H9 (cell line): ENCODE measurements at regions not wholly inside any gene's neighbourhood (a gene's known extent, or its start where the extent isn't known, plus 50 kb on each side); places are given as distances from the start of the nearest gene placed in this dataset.

ENCODE experiments used
- DNase-seq: peaks from one replicate; pipeline ENCODE4 v3.0.0-alpha.2; 2017
- H2AFZ ChIP-seq: one replicate; pipeline ENCODE4 v1.6.1; 2013; ENCODE audit warnings: mild to moderate bottlenecking, low read length, control low read depth, moderate library complexity
- H2AK5ac ChIP-seq: 2 replicates; pipeline ENCODE4 v1.6.1; 2013; ENCODE audit warnings: low read length, control low read depth, mixed read lengths; ENCODE audit not compliant: insufficient read length
- H2BK120ac ChIP-seq: one replicate; pipeline ENCODE4 v1.6.1; 2013; ENCODE audit warnings: low read depth, mild to moderate bottlenecking, low read length, control low read depth, inconsistent platforms; ENCODE audit not compliant: poor library complexity, severe bottlenecking
- H2BK12ac ChIP-seq: 2 replicates; pipeline ENCODE4 v1.6.1; 2013; ENCODE audit warnings: low read length, control low read depth, mixed read lengths, low read depth; ENCODE audit not compliant: insufficient read length
- H2BK15ac ChIP-seq: 2 replicates; pipeline ENCODE4 v1.6.1; 2013; ENCODE audit warnings: low read depth, low read length, control low read depth
- H2BK20ac ChIP-seq: one replicate; pipeline ENCODE4 v1.6.1; 2013; ENCODE audit warnings: low read depth, mild to moderate bottlenecking, low read length, control low read depth, inconsistent platforms; ENCODE audit not compliant: poor library complexity, severe bottlenecking
- H2BK5ac ChIP-seq: 2 replicates; pipeline ENCODE4 v1.6.1; 2013; ENCODE audit warnings: low read length, control low read depth, mixed read lengths; ENCODE audit not compliant: insufficient read length
- H3K14ac ChIP-seq: 2 replicates; pipeline ENCODE4 v1.6.1; 2013; ENCODE audit warnings: low read length, control low read depth; ENCODE audit not compliant: insufficient read depth
- H3K18ac ChIP-seq: 2 replicates; pipeline ENCODE4 v1.6.1; 2013; ENCODE audit warnings: low read depth, mild to moderate bottlenecking, mixed read lengths, low read length, control low read depth; ENCODE audit not compliant: insufficient read length
- H3K23ac ChIP-seq: 2 replicates; pipeline ENCODE4 v1.6.1; 2013; ENCODE audit warnings: low read length, control low read depth, mixed read lengths, low read depth; ENCODE audit not compliant: insufficient read length
- H3K23me2 ChIP-seq: 2 replicates; pipeline ENCODE4 v1.6.1; 2013; ENCODE audit warnings: low read depth, mild to moderate bottlenecking, mixed read lengths, low read length, control low read depth; ENCODE audit not compliant: insufficient read length, poor library complexity, severe bottlenecking
- H3K27ac ChIP-seq: 2 replicates; pipeline ENCODE4 v1.5.1; 2013; ENCODE audit warnings: low read length, control low read depth, mixed read lengths, low read depth; ENCODE audit not compliant: insufficient read length
- H3K27me3 ChIP-seq: 2 replicates; pipeline ENCODE4 v1.6.1; 2013; ENCODE audit warnings: low read length, control low read depth, inconsistent platforms; ENCODE audit not compliant: insufficient read depth
- H3K4ac ChIP-seq: 2 replicates; pipeline ENCODE4 v1.6.1; 2013; ENCODE audit warnings: low read depth, mild to moderate bottlenecking, control low read depth, inconsistent platforms, low read length, moderate library complexity
- H3K4me1 ChIP-seq: 2 replicates; pipeline ENCODE4 v1.6.1; 2013; ENCODE audit warnings: low read length, control low read depth, inconsistent platforms; ENCODE audit not compliant: insufficient read depth
- H3K4me2 ChIP-seq: 2 replicates; pipeline ENCODE4 v1.6.1; 2013; ENCODE audit warnings: low read length, control low read depth, mixed read lengths; ENCODE audit not compliant: insufficient read length, insufficient read depth
- H3K56ac ChIP-seq: 2 replicates; pipeline ENCODE4 v1.6.1; 2013; ENCODE audit warnings: low read depth, mild to moderate bottlenecking, mixed read lengths, low read length, control low read depth; ENCODE audit not compliant: insufficient read length
- H3K79me1 ChIP-seq: 2 replicates; pipeline ENCODE4 v1.6.1; 2013; ENCODE audit warnings: low read depth, mild to moderate bottlenecking, moderate library complexity, low read length, control low read depth, inconsistent platforms; ENCODE audit not compliant: insufficient read depth, poor library complexity, severe bottlenecking
- H3K79me2 ChIP-seq: 2 replicates; pipeline ENCODE4 v1.6.1; 2013; ENCODE audit warnings: low read length, control low read depth, inconsistent platforms; ENCODE audit not compliant: insufficient read depth
- H3K9ac ChIP-seq: 2 replicates; pipeline ENCODE4 v1.6.1; 2013; ENCODE audit warnings: low read length, control low read depth, mixed read lengths; ENCODE audit not compliant: insufficient read length; ENCODE audit errors: extremely low read depth
- H3K9me3 ChIP-seq: one replicate; pipeline ENCODE4 v1.6.1; 2013; ENCODE audit warnings: low read depth, low read length, inconsistent platforms; ENCODE audit not compliant: control insufficient read depth
- H3T11ph ChIP-seq: one replicate; pipeline ENCODE4 v1.6.1; 2013; ENCODE audit warnings: mild to moderate bottlenecking, low read length, control low read depth, inconsistent platforms
- H4K20me1 ChIP-seq: one replicate; pipeline ENCODE4 v1.6.1; 2013; ENCODE audit not compliant: control insufficient read depth, insufficient read length, insufficient read depth
- H4K5ac ChIP-seq: 2 replicates; pipeline ENCODE4 v1.6.1; 2013; ENCODE audit warnings: low read depth, mild to moderate bottlenecking, mixed read lengths, low read length, control low read depth; ENCODE audit not compliant: insufficient read length
- H4K8ac ChIP-seq: replicated peaks from 2 replicates; pipeline ENCODE4 v1.6.1; 2013; ENCODE audit warnings: low read length, control low read depth, mixed read lengths, low read depth; ENCODE audit not compliant: insufficient read length
- H4K91ac ChIP-seq: 2 replicates; pipeline ENCODE4 v1.6.1; 2013; ENCODE audit warnings: low read depth, mild to moderate bottlenecking, moderate library complexity, mixed read lengths, low read length, control low read depth; ENCODE audit not compliant: insufficient read length
- H3K27ac Mint-ChIP-seq, 3 experiments: 2 replicates in 2 of 3; 3 replicates in 1 of 3; pipeline ENCODE4 v1.8.0; 2020 to 2021; ENCODE audit warnings: mixed read lengths in 3 of 3, mild to moderate bottlenecking in 1 of 3, moderate library complexity in 1 of 3
- H3K27me3 Mint-ChIP-seq: 2 replicates; pipeline ENCODE4 v1.8.0; 2021; ENCODE audit warnings: low read depth, mild to moderate bottlenecking, moderate library complexity, mixed read lengths
- H3K36me3 Mint-ChIP-seq, 3 experiments: 2 replicates in 2 of 3; 3 replicates in 1 of 3; pipeline ENCODE4 v1.8.0; 2020 to 2021; ENCODE audit warnings: low read depth in 3 of 3, mixed read lengths in 3 of 3; ENCODE audit not compliant: insufficient read depth in 1 of 3
- H3K4me1 Mint-ChIP-seq, 2 experiments: 2 replicates each; pipeline ENCODE4 v1.8.0; 2020; ENCODE audit warnings: mixed read lengths in 2 of 2
- H3K4me3 Mint-ChIP-seq, 2 experiments: 2 replicates in 1 of 2; 3 replicates in 1 of 2; pipeline ENCODE4 v1.8.0; 2020 to 2021; ENCODE audit warnings: mild to moderate bottlenecking in 2 of 2, mixed read lengths in 2 of 2, moderate library complexity in 1 of 2
- H3K9me3 Mint-ChIP-seq, 2 experiments: 2 replicates in 1 of 2; 3 replicates in 1 of 2; pipeline ENCODE4 v1.8.0; 2020; ENCODE audit warnings: mild to moderate bottlenecking in 2 of 2, mixed read lengths in 2 of 2, moderate library complexity in 1 of 2
- CTCF ChIP-seq: fragments of 200-600 bp; sonication (generic); conservative IDR thresholded peaks from 3 replicates; pipeline ENCODE4 v1.8.0; 2021; ENCODE audit warnings: antibody characterized with exemption, mild to moderate bottlenecking
- WGBS: extraction: QIAGEN DNeasy Blood & Tissue Kit; methylation state at CpG from one replicate; pipeline ENCODE4 v1.1.7; 2013; ENCODE audit warnings: missing lambda C conversion rate, low lambda C conversion rate, mixed read lengths; ENCODE audit not compliant: insufficient read length; ENCODE audit errors: extremely low coverage; 5-methylcytosine and 5-hydroxymethylcytosine counted together

DNA sequence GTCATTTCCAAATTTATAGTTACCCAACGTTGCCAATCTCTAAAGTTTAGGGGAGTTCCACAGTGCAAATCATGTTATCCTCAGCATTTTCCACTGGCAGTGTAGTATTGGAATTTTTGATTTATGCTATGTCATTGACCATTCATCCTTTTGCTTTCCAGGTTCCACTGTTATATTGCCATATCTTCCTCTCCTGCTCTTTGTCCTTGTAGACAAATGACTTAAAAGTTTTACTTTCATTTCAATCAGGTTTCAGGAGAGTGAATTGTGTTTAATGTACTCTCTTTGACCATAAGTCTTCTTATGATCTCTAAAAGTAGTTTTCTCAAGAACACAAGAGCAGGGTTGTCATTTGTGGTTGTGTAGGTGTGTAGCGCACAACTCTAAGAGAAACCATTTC, 274.6 kb downstream of the COG6 start:
- H3K9me3 Mint-ChIP-seq, result peaks cover 7 to 8% of the 10 kb centered on the region in 2 experiments; a peak in 4 of 5 replicates
- no peak overlapping the region for H3K9ac ChIP-seq
- no peaks in the 10 kb centered on the region for H3K23me2 ChIP-seq
- peaks cover 9 to 10% of the 10 kb centered on the region in 2 experiments for H3K4me1 Mint-ChIP-seq
- DNase-seq, result no peak
- peaks cover 0 to 2% (median 0%) of the 10 kb centered on the region in 3 experiments; a peak in 5 of 7 replicates for H3K36me3 Mint-ChIP-seq
- H2BK120ac ChIP-seq, result no peak overlapping the region
- no peak overlapping the region for H3K23ac ChIP-seq
- no peak overlapping the region for H4K8ac ChIP-seq
- H2BK5ac ChIP-seq, result no peak overlapping the region
- no peak overlapping the region for H3T11ph ChIP-seq
- no peak overlapping the region for H4K5ac ChIP-seq
- H3K79me1 ChIP-seq, result no peaks in the 10 kb centered on the region
- H3K27ac Mint-ChIP-seq, result no peak overlapping the region
- no peak overlapping the region for H3K18ac ChIP-seq
- H3K56ac ChIP-seq, result no peak overlapping the region
- TF ChIP-seq CTCF, result no peak
- H3K27me3 Mint-ChIP-seq, result no peaks in the 10 kb centered on the region; the same call in 1 of the 2 replicates
- H2BK20ac ChIP-seq, result no peak overlapping the region
- H3K4ac ChIP-seq, result no peak overlapping the region
- no peaks in the 10 kb centered on the region for H3K9me3 ChIP-seq
- no peaks in the 10 kb centered on the region; the same call in none of the 2 replicates for H3K4me1 ChIP-seq
- no peaks in the 10 kb centered on the region for H3K79me2 ChIP-seq
- no peak overlapping the region for H2AK5ac ChIP-seq
- H4K91ac ChIP-seq, result no peak overlapping the region
- no CpG with 5 or more reads among the region's 2 CpGs for WGBS
- H2BK15ac ChIP-seq, result no peak overlapping the region
- H2BK12ac ChIP-seq, result no peak overlapping the region
- H3K4me3 Mint-ChIP-seq, result no peak overlapping the region
- H2AFZ ChIP-seq, result no peak overlapping the region
- no peaks in the 10 kb centered on the region for H3K27me3 ChIP-seq
- no peak overlapping the region for H3K4me2 ChIP-seq
- no peaks in the 10 kb centered on the region for H4K20me1 ChIP-seq
- no peak overlapping the region for H3K14ac ChIP-seq
- H3K27ac ChIP-seq, result no peak overlapping the region
